ENCODE measurements at regions not wholly inside any gene's neighbourhood (a gene's known extent, or its start where the extent isn't known, plus 50 kb on each side); places are given as distances from the start of the nearest gene placed in this dataset.

DNA sequence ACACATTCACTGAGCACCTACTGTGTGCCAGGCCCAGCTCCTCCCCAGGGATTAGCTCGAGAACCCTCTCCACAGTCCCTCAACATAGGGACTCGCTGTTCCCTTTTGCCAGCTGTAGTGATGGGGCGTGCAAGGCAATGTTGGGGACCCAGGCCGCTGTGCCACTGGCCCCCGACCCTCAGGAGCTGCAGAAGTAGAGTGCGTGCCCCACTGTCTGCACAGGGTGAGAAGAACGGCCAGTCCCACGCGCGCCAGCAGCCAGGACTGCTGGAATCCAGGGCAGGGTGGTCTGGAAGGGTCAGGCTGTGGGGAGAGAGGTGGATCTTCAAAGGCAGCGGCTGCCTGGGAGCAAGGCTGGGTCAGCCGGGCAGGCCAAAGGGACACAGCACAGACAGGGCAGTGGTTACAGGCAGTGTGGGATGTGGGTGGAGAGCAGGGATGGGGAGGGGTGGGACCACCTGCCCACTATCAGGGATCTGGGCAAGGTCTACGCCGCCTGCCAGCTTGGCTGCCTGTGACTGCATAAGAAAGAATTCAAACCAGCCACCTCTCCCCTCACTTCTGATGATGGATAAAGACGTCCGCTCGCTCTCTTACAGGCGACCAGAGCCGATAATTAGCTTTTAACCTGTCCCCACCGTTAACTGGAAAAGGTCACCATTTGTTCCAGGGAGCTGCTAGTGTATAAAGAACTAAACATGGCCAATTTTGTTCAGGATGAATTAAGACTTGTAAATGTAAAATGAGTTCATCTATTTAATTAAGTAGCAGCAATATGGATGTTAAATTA, 86.7 kb upstream of the GSE1 start (continued):
- TF ChIP-seq NRL (CRISPR knock-in tag; IDR thresholded peaks at IDR 0.05; ENCODE audit: borderline replicate concordance) = 0 out of 2 replicates have a peak, but pooled peaks have one; percentile 43
- peak; percentile 75; the same call in 1 of the 2 replicates for TF ChIP-seq ZNF274 (CRISPR knock-in tag; IDR thresholded peaks at IDR 0.05)
- no peak for TF ChIP-seq ZNF546 (CRISPR knock-in tag; conservative IDR thresholded peaks at IDR 0.05)
- TF ChIP-seq ZNF891 (CRISPR knock-in tag; IDR thresholded peaks at IDR 0.05) = no peak
- peak; percentile 68 for TF ChIP-seq SP5 (CRISPR knock-in tag; IDR thresholded peaks at IDR 0.05; ENCODE audit: borderline replicate concordance, low read depth)
- TF ChIP-seq, protein P1, sequence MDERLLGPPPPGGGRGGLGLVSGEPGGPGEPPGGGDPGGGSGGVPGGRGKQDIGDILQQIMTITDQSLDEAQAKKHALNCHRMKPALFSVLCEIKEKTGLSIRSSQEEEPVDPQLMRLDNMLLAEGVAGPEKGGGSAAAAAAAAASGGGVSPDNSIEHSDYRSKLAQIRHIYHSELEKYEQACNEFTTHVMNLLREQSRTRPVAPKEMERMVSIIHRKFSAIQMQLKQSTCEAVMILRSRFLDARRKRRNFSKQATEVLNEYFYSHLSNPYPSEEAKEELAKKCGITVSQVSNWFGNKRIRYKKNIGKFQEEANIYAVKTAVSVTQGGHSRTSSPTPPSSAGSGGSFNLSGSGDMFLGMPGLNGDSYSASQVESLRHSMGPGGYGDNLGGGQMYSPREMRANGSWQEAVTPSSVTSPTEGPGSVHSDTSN (CRISPR knock-in tag; IDR thresholded peaks at IDR 0.05) = no peak
- TF ChIP-seq ZNF292 (CRISPR knock-in tag; IDR thresholded peaks at IDR 0.05; ENCODE audit: borderline replicate concordance, low read depth) = peak; percentile 72
- TF ChIP-seq, protein P2, sequence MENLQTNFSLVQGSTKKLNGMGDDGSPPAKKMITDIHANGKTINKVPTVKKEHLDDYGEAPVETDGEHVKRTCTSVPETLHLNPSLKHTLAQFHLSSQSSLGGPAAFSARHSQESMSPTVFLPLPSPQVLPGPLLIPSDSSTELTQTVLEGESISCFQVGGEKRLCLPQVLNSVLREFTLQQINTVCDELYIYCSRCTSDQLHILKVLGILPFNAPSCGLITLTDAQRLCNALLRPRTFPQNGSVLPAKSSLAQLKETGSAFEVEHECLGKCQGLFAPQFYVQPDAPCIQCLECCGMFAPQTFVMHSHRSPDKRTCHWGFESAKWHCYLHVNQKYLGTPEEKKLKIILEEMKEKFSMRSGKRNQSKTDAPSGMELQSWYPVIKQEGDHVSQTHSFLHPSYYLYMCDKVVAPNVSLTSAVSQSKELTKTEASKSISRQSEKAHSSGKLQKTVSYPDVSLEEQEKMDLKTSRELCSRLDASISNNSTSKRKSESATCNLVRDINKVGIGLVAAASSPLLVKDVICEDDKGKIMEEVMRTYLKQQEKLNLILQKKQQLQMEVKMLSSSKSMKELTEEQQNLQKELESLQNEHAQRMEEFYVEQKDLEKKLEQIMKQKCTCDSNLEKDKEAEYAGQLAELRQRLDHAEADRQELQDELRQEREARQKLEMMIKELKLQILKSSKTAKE (CRISPR knock-in tag; IDR thresholded peaks at IDR 0.05; ENCODE audit: borderline replicate concordance) = peak; percentile 95
- TF ChIP-seq SUZ12 (IDR thresholded peaks at IDR 0.05; ENCODE audit: low read depth, low read length) = no peak
- peak; percentile 29; the same call in 1 of the 2 replicates for TF ChIP-seq MEF2D (CRISPR knock-in tag; IDR thresholded peaks at IDR 0.05)
- no peak for TF ChIP-seq ZNF75D (CRISPR knock-in tag; IDR thresholded peaks at IDR 0.05; ENCODE audit: borderline replicate concordance)
- peak; percentile 34; the same call in 1 of the 2 replicates for TF ChIP-seq ZNF614 (CRISPR knock-in tag; IDR thresholded peaks at IDR 0.05; ENCODE audit: borderline replicate concordance)
- TF ChIP-seq PHF21A (CRISPR knock-in tag; IDR thresholded peaks at IDR 0.05) = peak; percentile 48; the same call in 1 of the 2 replicates
- TF ChIP-seq CBFB (CRISPR knock-in tag; IDR thresholded peaks at IDR 0.05) = 0 out of 2 replicates have a peak, but pooled peaks have one; percentile 63
- TF ChIP-seq, protein P3, sequence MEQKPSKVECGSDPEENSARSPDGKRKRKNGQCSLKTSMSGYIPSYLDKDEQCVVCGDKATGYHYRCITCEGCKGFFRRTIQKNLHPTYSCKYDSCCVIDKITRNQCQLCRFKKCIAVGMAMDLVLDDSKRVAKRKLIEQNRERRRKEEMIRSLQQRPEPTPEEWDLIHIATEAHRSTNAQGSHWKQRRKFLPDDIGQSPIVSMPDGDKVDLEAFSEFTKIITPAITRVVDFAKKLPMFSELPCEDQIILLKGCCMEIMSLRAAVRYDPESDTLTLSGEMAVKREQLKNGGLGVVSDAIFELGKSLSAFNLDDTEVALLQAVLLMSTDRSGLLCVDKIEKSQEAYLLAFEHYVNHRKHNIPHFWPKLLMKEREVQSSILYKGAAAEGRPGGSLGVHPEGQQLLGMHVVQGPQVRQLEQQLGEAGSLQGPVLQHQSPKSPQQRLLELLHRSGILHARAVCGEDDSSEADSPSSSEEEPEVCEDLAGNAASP (CRISPR knock-in tag; IDR thresholded peaks at IDR 0.05; ENCODE audit: borderline replicate concordance) = peak; percentile 49; the same call in 1 of the 2 replicates
- TF ChIP-seq, protein P4, sequence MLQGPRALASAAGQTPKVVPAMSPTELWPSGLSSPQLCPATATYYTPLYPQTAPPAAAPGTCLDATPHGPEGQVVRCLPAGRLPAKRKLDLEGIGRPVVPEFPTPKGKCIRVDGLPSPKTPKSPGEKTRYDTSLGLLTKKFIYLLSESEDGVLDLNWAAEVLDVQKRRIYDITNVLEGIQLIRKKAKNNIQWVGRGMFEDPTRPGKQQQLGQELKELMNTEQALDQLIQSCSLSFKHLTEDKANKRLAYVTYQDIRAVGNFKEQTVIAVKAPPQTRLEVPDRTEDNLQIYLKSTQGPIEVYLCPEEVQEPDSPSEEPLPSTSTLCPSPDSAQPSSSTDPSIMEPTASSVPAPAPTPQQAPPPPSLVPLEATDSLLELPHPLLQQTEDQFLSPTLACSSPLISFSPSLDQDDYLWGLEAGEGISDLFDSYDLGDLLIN (CRISPR knock-in tag; IDR thresholded peaks at IDR 0.05; ENCODE audit: borderline replicate concordance) = no peak
- peak; percentile 81 for TF ChIP-seq PITX1 (CRISPR knock-in tag; IDR thresholded peaks at IDR 0.05)
- TF ChIP-seq, protein P5, sequence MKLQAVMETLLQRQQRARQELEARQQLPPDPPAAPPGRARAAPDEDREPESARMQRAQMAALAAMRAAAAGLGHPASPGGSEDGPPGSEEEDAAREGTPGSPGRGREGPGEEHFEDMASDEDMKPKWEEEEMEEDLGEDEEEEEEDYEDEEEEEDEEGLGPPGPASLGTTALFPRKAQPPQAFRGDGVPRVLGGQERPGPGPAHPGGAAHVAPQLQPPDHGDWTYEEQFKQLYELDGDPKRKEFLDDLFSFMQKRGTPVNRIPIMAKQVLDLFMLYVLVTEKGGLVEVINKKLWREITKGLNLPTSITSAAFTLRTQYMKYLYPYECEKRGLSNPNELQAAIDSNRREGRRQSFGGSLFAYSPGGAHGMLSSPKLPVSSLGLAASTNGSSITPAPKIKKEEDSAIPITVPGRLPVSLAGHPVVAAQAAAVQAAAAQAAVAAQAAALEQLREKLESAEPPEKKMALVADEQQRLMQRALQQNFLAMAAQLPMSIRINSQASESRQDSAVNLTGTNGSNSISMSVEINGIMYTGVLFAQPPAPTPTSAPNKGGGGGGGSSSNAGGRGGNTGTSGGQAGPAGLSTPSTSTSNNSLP (IDR thresholded peaks at IDR 0.05; ENCODE audit: low read depth, low read length) = no peak
- TF ChIP-seq ZSCAN21 (CRISPR knock-in tag; IDR thresholded peaks at IDR 0.05; ENCODE audit: borderline replicate concordance) = peak; percentile 23; the same call in 1 of the 2 replicates
- peak; percentile 84 for TF ChIP-seq ZNF121 (CRISPR knock-in tag; IDR thresholded peaks at IDR 0.05)
- no peak for TF ChIP-seq ATF1 (CRISPR knock-in tag; IDR thresholded peaks at IDR 0.05)
- 0 out of 2 replicates have a peak, but pooled peaks have one; percentile 8 for TF ChIP-seq HMG20B (CRISPR knock-in tag; conservative IDR thresholded peaks at IDR 0.05)
